ENCODE measurements at regions not wholly inside any gene's neighbourhood (a gene's known extent, or its start where the extent isn't known, plus 50 kb on each side); places are given as distances from the start of the nearest gene placed in this dataset.

DNA sequence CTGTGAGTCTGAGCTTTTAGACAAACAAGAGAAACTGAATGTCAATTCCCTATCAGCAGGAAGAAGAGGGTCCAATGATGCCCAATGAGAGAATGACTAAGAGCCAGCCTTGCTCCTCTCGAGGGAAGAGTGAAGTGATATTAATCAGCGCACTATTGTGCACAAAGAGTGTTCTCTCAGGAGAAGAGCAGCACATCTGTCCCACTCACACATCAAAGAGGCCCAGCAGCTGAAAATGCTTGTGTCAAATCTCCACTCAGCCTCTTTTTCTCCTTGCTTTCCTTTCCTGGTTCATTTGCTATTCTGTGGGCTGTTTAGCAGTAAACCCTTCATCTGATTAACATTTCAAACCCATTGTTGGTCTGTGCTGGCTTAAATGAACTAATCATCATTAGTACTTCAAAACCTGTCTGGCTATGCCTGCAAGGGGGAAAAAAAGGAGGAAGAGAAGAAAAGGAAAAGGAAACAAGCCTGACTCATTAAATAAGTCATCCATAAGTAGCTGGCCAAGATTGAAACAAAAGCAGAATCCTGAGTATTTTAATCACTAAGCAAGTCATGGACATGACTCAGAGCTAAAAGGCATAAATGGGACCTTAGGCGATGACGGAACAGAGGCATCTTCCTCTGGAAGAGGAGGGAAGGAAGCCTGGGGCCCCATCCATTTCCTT, 912.7 kb downstream of the TUSC7 start:
- H4K20me1 ChIP-seq (ENCODE audit: insufficient read depth, low read length) = no peaks in the 10 kb centered on the region
- no peak overlapping the region for H3K4me2 ChIP-seq (ENCODE audit: low read length)
- H3K4me1 ChIP-seq (ENCODE audit: low read length) = no peaks in the 10 kb centered on the region
- H3K36me3 ChIP-seq (replicated peaks; ENCODE audit: low read depth, low read length) = no peaks in the 10 kb centered on the region
- no peak overlapping the region for H3K9ac ChIP-seq (ENCODE audit: low read length)
- H3K27ac ChIP-seq (ENCODE audit: low read length) = no peak overlapping the region
- no peak for TF ChIP-seq CTCF (IDR thresholded peaks at IDR 0.05; ENCODE audit: low read depth, low read length)
- no peak for TF ChIP-seq EZH2phosphoT487 (IDR thresholded peaks at IDR 0.05; ENCODE audit: low read depth)
- H3K27me3 ChIP-seq (ENCODE audit: low read depth, low read length) = no peaks in the 10 kb centered on the region
- no peaks in the 10 kb centered on the region for H3K79me2 ChIP-seq (ENCODE audit: low read length)
- H3K9me3 ChIP-seq (ENCODE audit: insufficient read depth, low read length) = no peaks in the 10 kb centered on the region
- H2AFZ ChIP-seq (ENCODE audit: low read depth, low read length) = no peak overlapping the region
- no peak overlapping the region for H3K4me3 ChIP-seq (ENCODE audit: low read length)

GRCh38 chr3:117624424-117624823, 914.8 kb downstream of the TUSC7 start:
- Histone ChIP-seq H4K20me1 (ENCODE audit: insufficient read depth, low read length) (no peaks in the 10 kb centered on the region), H3K9ac (ENCODE audit: low read length) (no peak overlapping the region), H3K27me3 (ENCODE audit: low read depth, low read length) (no peaks in the 10 kb centered on the region), H3K27ac (ENCODE audit: low read length) (no peak overlapping the region), H3K36me3 (replicated peaks; ENCODE audit: low read depth, low read length) (no peaks in the 10 kb centered on the region), H3K4me3 (ENCODE audit: low read length) (no peak overlapping the region), H3K9me3 (ENCODE audit: insufficient read depth, low read length) (no peaks in the 10 kb centered on the region), H3K4me2 (ENCODE audit: low read length) (no peak overlapping the region), H3K79me2 (ENCODE audit: low read length) (no peaks in the 10 kb centered on the region), H3K4me1 (ENCODE audit: low read length) (no peaks in the 10 kb centered on the region), H2AFZ (ENCODE audit: low read depth, low read length) (no peak overlapping the region)
- TF ChIP-seq EZH2phosphoT487 (IDR thresholded peaks at IDR 0.05; ENCODE audit: low read depth) (no peak), CTCF (IDR thresholded peaks at IDR 0.05; ENCODE audit: low read depth, low read length) (no peak)

- TF ChIP-seq CTCF (IDR thresholded peaks at IDR 0.05; ENCODE audit: low read depth, low read length) (no peak), EZH2phosphoT487 (IDR thresholded peaks at IDR 0.05; ENCODE audit: low read depth) (no peak)
- Histone ChIP-seq H4K20me1 (ENCODE audit: insufficient read depth, low read length) (no peaks in the 10 kb centered on the region), H3K27ac (ENCODE audit: low read length) (no peak overlapping the region), H3K9ac (ENCODE audit: low read length) (no peak overlapping the region), H3K4me2 (ENCODE audit: low read length) (no peak overlapping the region), H3K4me3 (ENCODE audit: low read length) (no peak overlapping the region), H3K36me3 (replicated peaks; ENCODE audit: low read depth, low read length) (no peaks in the 10 kb centered on the region), H2AFZ (ENCODE audit: low read depth, low read length) (no peak overlapping the region), H3K4me1 (ENCODE audit: low read length) (peaks cover under 1% of the 10 kb centered on the region), H3K79me2 (ENCODE audit: low read length) (no peaks in the 10 kb centered on the region), H3K27me3 (ENCODE audit: low read depth, low read length) (no peaks in the 10 kb centered on the region), H3K9me3 (ENCODE audit: insufficient read depth, low read length) (no peaks in the 10 kb centered on the region)
Measured at GRCh38 chr3:117625174-117625573, 915.6 kb downstream of the TUSC7 start.

- H3K4me3 ChIP-seq (ENCODE audit: low read length) = no peak overlapping the region
- no peaks in the 10 kb centered on the region for H4K20me1 ChIP-seq (ENCODE audit: insufficient read depth, low read length)
- peaks cover 7% of the 10 kb centered on the region for H3K4me1 ChIP-seq (ENCODE audit: low read length)
- no peak overlapping the region for H2AFZ ChIP-seq (ENCODE audit: low read depth, low read length)
- no peaks in the 10 kb centered on the region for H3K27me3 ChIP-seq (ENCODE audit: low read depth, low read length)
- no peak overlapping the region for H3K4me2 ChIP-seq (ENCODE audit: low read length)
- H3K79me2 ChIP-seq (ENCODE audit: low read length) = no peaks in the 10 kb centered on the region
- no peak overlapping the region for H3K27ac ChIP-seq (ENCODE audit: low read length)
- H3K9ac ChIP-seq (ENCODE audit: low read length) = no peak overlapping the region
- TF ChIP-seq CTCF (IDR thresholded peaks at IDR 0.05; ENCODE audit: low read depth, low read length) = no peak
- no peak for TF ChIP-seq EZH2phosphoT487 (IDR thresholded peaks at IDR 0.05; ENCODE audit: low read depth)
- no peaks in the 10 kb centered on the region for H3K9me3 ChIP-seq (ENCODE audit: insufficient read depth, low read length)
- no peaks in the 10 kb centered on the region for H3K36me3 ChIP-seq (replicated peaks; ENCODE audit: low read depth, low read length)
Measured at GRCh38 chr3:117626577-117626976, 917.0 kb downstream of the TUSC7 start.

Measured in OCI-LY3 (cell line).